PC-3 (cell line): ENCODE measurements at regions not wholly inside any gene's neighbourhood (a gene's known extent, or its start where the extent isn't known, plus 50 kb on each side); places are given as distances from the start of the nearest gene placed in this dataset.

Source experiments
- ATAC-seq: fragments of 200-7000 bp; cut with Tn5 transposase; 2 replicates; pipeline ENCODE4 v1.9.1; 2020; ENCODE audit warnings: mild to moderate bottlenecking, moderate library complexity
- BruUV-seq: library from RNA; stranded (reverse); fragments of 400-500 nt; replicated peaks from 2 replicates; lab custom pipeline; 2021; lab: Mats Ljungman, UMichigan
- CTCF ChIA-PET: fragments of 300-600 bp; sonication (Branson Sonifier 250); formaldehyde crosslinking; loops from one replicate; lab custom pipeline; 2022; ENCODE audit warnings: antibody characterized with exemption; lab: Charles Lee
- POLR2A ChIA-PET: fragments of 300-600 bp; sonication (Branson Sonifier 250); formaldehyde crosslinking; loops from one replicate; lab custom pipeline; 2022; ENCODE audit warnings: antibody characterized with exemption; ENCODE audit not compliant: unreplicated experiment; lab: Charles Lee
- DNase-seq: peaks from one replicate; pipeline ENCODE4 v3.0.0-alpha.2; 2015
- H2AFZ ChIP-seq: fragments of 300-600 bp; sonication (generic); 2 replicates; pipeline ENCODE4 v1.6.0; 2016; ENCODE audit warnings: antibody characterized with exemption, low read length
- H3F3A ChIP-seq: fragments of 300-600 bp; sonication (generic); one replicate; pipeline ENCODE4 v1.6.0; 2017; ENCODE audit warnings: antibody characterized with exemption, low read length, control low read depth, mild to moderate bottlenecking; ENCODE audit not compliant: unreplicated experiment
- H3K27ac ChIP-seq: fragments of 300-600 bp; sonication (generic); 2 replicates; pipeline ENCODE4 v1.5.1; 2016; ENCODE audit warnings: mild to moderate bottlenecking, low read length
- H3K27me3 ChIP-seq: fragments of 300-600 bp; sonication (generic); 2 replicates; pipeline ENCODE4 v1.6.1; 2016; ENCODE audit warnings: low read length, mixed read lengths
- H3K36me3 ChIP-seq: fragments of 300-600 bp; sonication (generic); 2 replicates; pipeline ENCODE4 v1.6.1; 2016; ENCODE audit warnings: low read depth, mixed run types, low read length, mixed read lengths
- H3K4me1 ChIP-seq: fragments of 300-600 bp; sonication (generic); 2 replicates; pipeline ENCODE4 v1.5.1; 2016; ENCODE audit warnings: low read length; ENCODE audit not compliant: insufficient read depth
- H3K4me2 ChIP-seq: fragments of 300-600 bp; sonication (generic); 2 replicates; pipeline ENCODE4 v1.6.0; 2016; ENCODE audit warnings: low read length
- H3K4me3 ChIP-seq: fragments of 300-600 bp; sonication (generic); 2 replicates; pipeline ENCODE4 v1.5.1; 2016; ENCODE audit warnings: mild to moderate bottlenecking, low read length, mixed read lengths
- H3K79me2 ChIP-seq: fragments of 300-600 bp; sonication (generic); 2 replicates; pipeline ENCODE4 v1.6.1; 2017; ENCODE audit warnings: low read length, mixed read lengths
- H3K9ac ChIP-seq: fragments of 300-600 bp; sonication (generic); 2 replicates; pipeline ENCODE4 v1.6.0; 2016; ENCODE audit warnings: mild to moderate bottlenecking, low read length
- H3K9me2 ChIP-seq: fragments of 300-600 bp; sonication (generic); replicated peaks from 2 replicates; pipeline ENCODE4 v1.6.1; 2016; ENCODE audit warnings: mixed run types, low read length, mixed read lengths
- H3K9me3 ChIP-seq: fragments of 300-600 bp; sonication (generic); 2 replicates; pipeline ENCODE4 v1.6.1; 2016; ENCODE audit warnings: low read length, mixed read lengths
- H4K20me1 ChIP-seq: fragments of 300-600 bp; sonication (generic); 2 replicates; pipeline ENCODE4 v1.6.1; 2016; ENCODE audit warnings: low read length, mixed read lengths
- EZH2 ChIP-seq: fragments of 300-600 bp; sonication (generic); IDR thresholded peaks from one replicate; pipeline ENCODE4 v1.6.1; 2017; ENCODE audit warnings: antibody characterized with exemption, mild to moderate bottlenecking, low read length; ENCODE audit not compliant: unreplicated experiment
- EZH2phosphoT487 ChIP-seq: fragments of 300-600 bp; sonication (generic); IDR thresholded peaks from 2 replicates; pipeline ENCODE4 v1.6.1; 2018; ENCODE audit warnings: mild to moderate bottlenecking, antibody characterized with exemption, low read length, borderline replicate concordance
- intact Hi-C: fragments of 100-400 bp; cut with micrococcal nuclease; formaldehyde crosslinking; loops from 2 replicates; pipeline ENCODE4 v1.9.0; 2023
- TF ChIP-seq, protein P1 (sequence below): fragments of 300-600 bp; sonication (generic); conservative IDR thresholded peaks from 2 replicates; pipeline ENCODE4 v1.5.1; 2017; ENCODE audit warnings: antibody characterized with exemption, low read depth, mild to moderate bottlenecking, low read length

DNA sequence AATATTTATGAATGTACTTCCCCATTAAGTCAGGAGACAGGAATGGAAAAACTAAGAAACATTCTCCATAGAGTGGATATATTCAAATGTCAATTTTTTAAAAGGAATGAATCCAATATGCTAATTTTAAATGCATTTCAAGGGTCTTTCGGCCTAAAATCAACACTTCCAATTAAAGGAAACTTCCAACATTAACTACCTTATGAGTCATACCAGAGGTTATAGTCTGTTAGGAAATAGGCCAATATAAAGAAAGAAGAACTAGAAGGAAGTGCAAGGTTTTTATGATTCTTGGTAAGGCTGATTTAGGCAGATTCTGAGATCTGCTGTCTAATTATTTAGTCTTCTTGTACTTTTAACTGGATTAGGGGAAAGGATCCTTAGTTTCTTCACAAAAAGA, 260.1 kb upstream of the EDNRA start:
- ATAC-seq, result 0 out of 2 replicates have a peak, but pooled peaks have one; percentile 29
- H4K20me1 ChIP-seq, result no peaks in the 10 kb centered on the region
- no peaks in the 10 kb centered on the region for H3K9me2 ChIP-seq
- intact Hi-C loops, result no loop called here
- no peak for TF ChIP-seq EZH2phosphoT487
- TF ChIP-seq, protein P1, sequence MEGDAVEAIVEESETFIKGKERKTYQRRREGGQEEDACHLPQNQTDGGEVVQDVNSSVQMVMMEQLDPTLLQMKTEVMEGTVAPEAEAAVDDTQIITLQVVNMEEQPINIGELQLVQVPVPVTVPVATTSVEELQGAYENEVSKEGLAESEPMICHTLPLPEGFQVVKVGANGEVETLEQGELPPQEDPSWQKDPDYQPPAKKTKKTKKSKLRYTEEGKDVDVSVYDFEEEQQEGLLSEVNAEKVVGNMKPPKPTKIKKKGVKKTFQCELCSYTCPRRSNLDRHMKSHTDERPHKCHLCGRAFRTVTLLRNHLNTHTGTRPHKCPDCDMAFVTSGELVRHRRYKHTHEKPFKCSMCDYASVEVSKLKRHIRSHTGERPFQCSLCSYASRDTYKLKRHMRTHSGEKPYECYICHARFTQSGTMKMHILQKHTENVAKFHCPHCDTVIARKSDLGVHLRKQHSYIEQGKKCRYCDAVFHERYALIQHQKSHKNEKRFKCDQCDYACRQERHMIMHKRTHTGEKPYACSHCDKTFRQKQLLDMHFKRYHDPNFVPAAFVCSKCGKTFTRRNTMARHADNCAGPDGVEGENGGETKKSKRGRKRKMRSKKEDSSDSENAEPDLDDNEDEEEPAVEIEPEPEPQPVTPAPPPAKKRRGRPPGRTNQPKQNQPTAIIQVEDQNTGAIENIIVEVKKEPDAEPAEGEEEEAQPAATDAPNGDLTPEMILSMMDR, result no peak
- TF ChIP-seq EZH2, result no peak
- CTCF ChIA-PET, result no interaction called here
- H3K4me1 ChIP-seq, result peaks cover 7% of the 10 kb centered on the region; the same call in 1 of the 2 replicates
- H3K4me3 ChIP-seq, result no peak overlapping the region
- no peaks in the 10 kb centered on the region for H3K36me3 ChIP-seq
- POLR2A ChIA-PET, result no interaction called here
- H3K4me2 ChIP-seq, result no peak overlapping the region
- no peaks in the 10 kb centered on the region for H3F3A ChIP-seq
- DNase-seq, result peak; percentile 6
- no peaks in the 10 kb centered on the region for H3K27me3 ChIP-seq
- no peak overlapping the region for H2AFZ ChIP-seq
- H3K9me3 ChIP-seq, result no peaks in the 10 kb centered on the region
- H3K79me2 ChIP-seq, result no peaks in the 10 kb centered on the region
- H3K27ac ChIP-seq, result no peak overlapping the region
- H3K9ac ChIP-seq, result no peak overlapping the region
- BruUV-seq, result no TSS peak

GRCh38 chr4:147222906-147223305, 258.0 kb upstream of the EDNRA start:
- H3K4me2 ChIP-seq, result no peak overlapping the region
- intact Hi-C loops, result no loop called here
- POLR2A ChIA-PET, result no interaction called here
- CTCF ChIA-PET, result no interaction called here
- peaks cover 7% of the 10 kb centered on the region; the same call in 1 of the 2 replicates for H3K4me1 ChIP-seq
- H3K36me3 ChIP-seq, result no peaks in the 10 kb centered on the region
- H3K27ac ChIP-seq, result no peak overlapping the region
- H3K27me3 ChIP-seq, result no peaks in the 10 kb centered on the region
- DNase-seq (no peak), ATAC-seq (no peak)
- H3K79me2 ChIP-seq, result no peaks in the 10 kb centered on the region
- no peak overlapping the region for H3K9ac ChIP-seq
- no TSS peak for BruUV-seq
- no peak overlapping the region for H2AFZ ChIP-seq
- TF ChIP-seq EZH2 (no peak), EZH2phosphoT487 (no peak)
- TF ChIP-seq, protein P1, result no peak
- no peaks in the 10 kb centered on the region for H3F3A ChIP-seq
- H4K20me1 ChIP-seq, result no peaks in the 10 kb centered on the region
- H3K9me2 ChIP-seq, result no peaks in the 10 kb centered on the region
- H3K9me3 ChIP-seq, result no peaks in the 10 kb centered on the region
- no peak overlapping the region for H3K4me3 ChIP-seq

GRCh38 chr4:147223576-147223975, 257.3 kb upstream of the EDNRA start:
- ATAC-seq (no peak), DNase-seq (no peak)
- Histone ChIP-seq H3K4me1 (peaks cover 7% of the 10 kb centered on the region; the same call in 1 of the 2 replicates), H3K27ac (no peak overlapping the region), H3K9me3 (no peaks in the 10 kb centered on the region), H3K9me2 (no peaks in the 10 kb centered on the region), H3K9ac (no peak overlapping the region), H3K4me3 (no peak overlapping the region), H3K4me2 (no peak overlapping the region), H4K20me1 (no peaks in the 10 kb centered on the region), H3K36me3 (no peaks in the 10 kb centered on the region), H2AFZ (no peak overlapping the region), H3F3A (no peaks in the 10 kb centered on the region), H3K27me3 (no peaks in the 10 kb centered on the region), H3K79me2 (no peaks in the 10 kb centered on the region)
- ChIA-PET POLR2A (no interaction called here), CTCF (no interaction called here)
- no peak for TF ChIP-seq EZH2
- no peak for TF ChIP-seq EZH2phosphoT487
- TF ChIP-seq, protein P1, result no peak
- intact Hi-C loops, result no loop called here
- no TSS peak for BruUV-seq
